ENCODE measurements at regions not wholly inside any gene's neighbourhood (a gene's known extent, or its start where the extent isn't known, plus 50 kb on each side); places are given as distances from the start of the nearest gene placed in this dataset.

GRCh38 chr6:71527886-71528285 lies 239.3 kb downstream of the OGFRL1 start:
- no peak for DNase-seq (ENCODE audit: low read depth in 2 of 2)

GRCh38 chr6:71529026-71529425 lies 240.4 kb downstream of the OGFRL1 start:
- no peak for DNase-seq (ENCODE audit: low read depth in 2 of 2)

- no peak for DNase-seq (ENCODE audit: low read depth in 2 of 2)
Measured at GRCh38 chr6:71529769-71530168, 241.2 kb downstream of the OGFRL1 start.

GRCh38 chr6:71531006-71531405 lies 242.4 kb downstream of the OGFRL1 start:
- DNase-seq (ENCODE audit: low read depth in 2 of 2): no peak

- no peak for DNase-seq (ENCODE audit: low read depth in 2 of 2)
Measured at GRCh38 chr6:71531841-71532240, 243.2 kb downstream of the OGFRL1 start.

- DNase-seq (ENCODE audit: low read depth in 2 of 2): no peak
Measured at GRCh38 chr6:71533939-71534379, 245.3 kb downstream of the OGFRL1 start.

GRCh38 chr6:71534921-71535320 lies 246.3 kb downstream of the OGFRL1 start:
- no peak for DNase-seq (ENCODE audit: low read depth in 2 of 2)

GRCh38 chr6:71537717-71538116 lies 249.1 kb downstream of the OGFRL1 start:
- DNase-seq (ENCODE audit: low read depth in 2 of 2): no peak

GRCh38 chr6:71544028-71544427 lies 255.4 kb downstream of the OGFRL1 start:
- DNase-seq (ENCODE audit: low read depth in 2 of 2): no peak

- DNase-seq (ENCODE audit: low read depth in 2 of 2): no peak
Measured at GRCh38 chr6:71544906-71545305, 256.3 kb downstream of the OGFRL1 start.

- DNase-seq (ENCODE audit: low read depth in 2 of 2): no peak
Measured at GRCh38 chr6:71545905-71546304, 257.3 kb downstream of the OGFRL1 start.

- DNase-seq (ENCODE audit: low read depth in 2 of 2): no peak
Measured at GRCh38 chr6:71551798-71552197, 263.2 kb downstream of the OGFRL1 start.

GRCh38 chr6:71556141-71556540 lies 267.5 kb downstream of the OGFRL1 start:
- no peak for DNase-seq (ENCODE audit: low read depth in 2 of 2)

- no peak for DNase-seq (ENCODE audit: low read depth in 2 of 2)
Measured at GRCh38 chr6:71558974-71559373, 270.4 kb downstream of the OGFRL1 start.

- DNase-seq (ENCODE audit: low read depth in 2 of 2): no peak
Measured at GRCh38 chr6:71567562-71567961, 279.0 kb downstream of the OGFRL1 start.

GRCh38 chr6:71577766-71578165 lies 289.2 kb downstream of the OGFRL1 start:
- no peak for DNase-seq (ENCODE audit: low read depth in 2 of 2)

- no peak for DNase-seq (ENCODE audit: low read depth in 2 of 2)
Measured at GRCh38 chr6:71579902-71580301, 291.3 kb downstream of the OGFRL1 start.

GRCh38 chr6:71582820-71583219 lies 294.2 kb downstream of the OGFRL1 start:
- DNase-seq (ENCODE audit: low read depth in 2 of 2): no peak

GRCh38 chr6:71584712-71585436 lies 296.3 kb downstream of the OGFRL1 start:
- no peak for DNase-seq (ENCODE audit: low read depth in 2 of 2)

GRCh38 chr6:71585472-71585871 lies 296.9 kb downstream of the OGFRL1 start:
- DNase-seq (ENCODE audit: low read depth in 2 of 2): no peak

- DNase-seq (ENCODE audit: low read depth in 2 of 2): no peak
Measured at GRCh38 chr6:71588490-71588889, 297.9 kb upstream of the RIMS1 start.

GRCh38 chr6:71589254-71589653 lies 297.1 kb upstream of the RIMS1 start:
- DNase-seq (ENCODE audit: low read depth in 2 of 2): no peak

- no peak for DNase-seq (ENCODE audit: low read depth in 2 of 2)
Measured at GRCh38 chr6:71592643-71593042, 293.7 kb upstream of the RIMS1 start.

- DNase-seq (ENCODE audit: low read depth in 2 of 2): no peak
Measured at GRCh38 chr6:71599359-71599758, 287.0 kb upstream of the RIMS1 start.
